Frontal cortex (tissue), 3 donors: ENCODE measurements at regions not wholly inside any gene's neighbourhood (a gene's known extent, or its start where the extent isn't known, plus 50 kb on each side); places are given as distances from the start of the nearest gene placed in this dataset.

Experiments
- DNase-seq, 2 donors: peaks; one replicate each; pipeline ENCODE4 v3.0.0; 2012; ENCODE audit warnings: low spot score in 2 of 2
- FAIRE-seq: peaks from 2 replicates; lab custom pipeline; 2012; peaks lifted over from hg19 to GRCh38; lab: Jason Lieb, UNC
- donor health status: control.
- donor health status: control.
- donor health status: control.

GRCh38 chr6:113570161-113570560 is 287.0 kb upstream of the MARCKS start:
- FAIRE-seq (no peak), DNase-seq (no peak)

- DNase-seq (no peak), FAIRE-seq (no peak)
These were observed 286.5 kb upstream of the MARCKS start for GRCh38 chr6:113570641-113571040.

GRCh38 chr6:113574147-113574546 is 283.0 kb upstream of the MARCKS start:
- FAIRE-seq (no peak), DNase-seq (no peak)

GRCh38 chr6:113576310-113576709 is 280.8 kb upstream of the MARCKS start:
- FAIRE-seq (no peak), DNase-seq (no peak)

- FAIRE-seq (no peak), DNase-seq (no peak)
These were observed 278.5 kb upstream of the MARCKS start for GRCh38 chr6:113578691-113579090.

- DNase-seq = no peak
- no peak for FAIRE-seq
These were observed 272.4 kb upstream of the MARCKS start for GRCh38 chr6:113584767-113585166.

- no peak for DNase-seq
- FAIRE-seq = no peak
These were observed 271.9 kb upstream of the MARCKS start for GRCh38 chr6:113585246-113585645.

- DNase-seq = no peak
These were observed 270.6 kb upstream of the MARCKS start for GRCh38 chr6:113586413-113587077.

GRCh38 chr6:113587078-113587699 is 270.0 kb upstream of the MARCKS start:
- no peak for DNase-seq
- no peak for FAIRE-seq

More at GRCh38 chr6:113586413-113587077, 270.6 kb upstream of the MARCKS start:
- no peak for FAIRE-seq

GRCh38 chr6:113588646-113589045 is 268.5 kb upstream of the MARCKS start:
- DNase-seq (no peak), FAIRE-seq (no peak)

GRCh38 chr6:113591896-113592827 is 265.0 kb upstream of the MARCKS start:
- no peak for DNase-seq
- FAIRE-seq = no peak

GRCh38 chr6:113594726-113595125 is 262.4 kb upstream of the MARCKS start:
- FAIRE-seq = no peak
- DNase-seq = no peak

GRCh38 chr6:113595911-113596376 is 261.2 kb upstream of the MARCKS start:
- no peak for DNase-seq
- FAIRE-seq = no peak

- no peak for FAIRE-seq
- no peak for DNase-seq
These were observed 260.5 kb upstream of the MARCKS start for GRCh38 chr6:113596387-113597230.

GRCh38 chr6:113597231-113597583 is 259.9 kb upstream of the MARCKS start:
- DNase-seq = no peak
- no peak for FAIRE-seq

- FAIRE-seq (no peak), DNase-seq (no peak)
These were observed 258.4 kb upstream of the MARCKS start for GRCh38 chr6:113598786-113599185.

- FAIRE-seq = no peak
- DNase-seq = no peak
These were observed 257.7 kb upstream of the MARCKS start for GRCh38 chr6:113599444-113599843.

GRCh38 chr6:113600551-113601339 is 256.4 kb upstream of the MARCKS start:
- FAIRE-seq (no peak), DNase-seq (no peak)
